H1 (cell line): ENCODE measurements at regions not wholly inside any gene's neighbourhood (a gene's known extent, or its start where the extent isn't known, plus 50 kb on each side); places are given as distances from the start of the nearest gene placed in this dataset.

Source experiments
- CTCF ChIA-PET: fragments of 300-600 bp; sonication (Branson Sonifier 250); formaldehyde crosslinking; loops from one replicate; lab custom pipeline; 2021; ENCODE audit not compliant: partially characterized antibody; lab: Charles Lee
- POLR2A ChIA-PET: fragments of 300-600 bp; sonication (Branson Sonifier 250); formaldehyde crosslinking; loops from one replicate; lab custom pipeline; 2021; ENCODE audit warnings: inconsistent platforms; ENCODE audit not compliant: partially characterized antibody; lab: Charles Lee
- DNase-seq, 2 experiments: peaks; one replicate each; pipeline versions ENCODE4 v3.0.0 to v3.0.0-alpha.2; 2010 to 2022; ENCODE audit warnings: low spot score in 2 of 2, low read depth in 1 of 2, mixed read lengths in 1 of 2
- FAIRE-seq: peaks from 2 replicates; lab custom pipeline; 2011; peaks lifted over from hg19 to GRCh38; lab: Jason Lieb, UNC
- H2AFZ ChIP-seq: 2 replicates; pipeline ENCODE4 v1.8.1; 2012; ENCODE audit warnings: low read length, inconsistent platforms
- H2AK5ac ChIP-seq: 2 replicates; pipeline ENCODE4 v1.6.1; 2013; ENCODE audit warnings: low read depth, low read length
- H2BK120ac ChIP-seq: replicated peaks from 2 replicates; pipeline ENCODE3; 2013; ENCODE audit warnings: low read depth, low read length, inconsistent platforms
- H2BK12ac ChIP-seq: 2 replicates; pipeline ENCODE4 v1.6.1; 2013; ENCODE audit warnings: low read depth, low read length
- H2BK15ac ChIP-seq: 2 replicates; pipeline ENCODE4 v1.6.1; 2013; ENCODE audit warnings: low read length
- H2BK20ac ChIP-seq: 2 replicates; pipeline ENCODE4 v1.6.1; 2013; ENCODE audit warnings: low read length
- H2BK5ac ChIP-seq: 2 replicates; pipeline ENCODE4 v1.6.1; 2013; ENCODE audit warnings: low read depth, low read length
- H3K14ac ChIP-seq: 2 replicates; pipeline ENCODE4 v1.6.1; 2013; ENCODE audit warnings: inconsistent platforms; ENCODE audit not compliant: insufficient read length
- H3K18ac ChIP-seq: 2 replicates; pipeline ENCODE4 v1.6.1; 2013; ENCODE audit warnings: low read length; ENCODE audit errors: extremely low read depth
- H3K23ac ChIP-seq: 2 replicates; pipeline ENCODE4 v1.6.1; 2013; ENCODE audit warnings: inconsistent platforms; ENCODE audit not compliant: insufficient read length
- H3K23me2 ChIP-seq: 2 replicates; pipeline ENCODE4 v1.6.1; 2013; ENCODE audit warnings: low read depth, low read length
- H3K27ac ChIP-seq: 2 replicates; pipeline ENCODE4 v1.6.1; 2011; ENCODE audit warnings: low read depth, low read length, inconsistent platforms
- H3K27me3 ChIP-seq, 4 experiments: replicated peaks in 1 of 4; 1 replicate in 1 of 4; 2 replicates in 3 of 4; pipeline versions ENCODE4 v1.6.1 to v1.8.1; 2011 to 2013; ENCODE audit warnings: low read length in 3 of 4, mild to moderate bottlenecking in 3 of 4, inconsistent platforms in 2 of 4, mixed read lengths in 2 of 4, moderate library complexity in 1 of 4; ENCODE audit not compliant: control insufficient read depth in 3 of 4, insufficient read depth in 3 of 4; ENCODE audit errors: extremely low read depth in 1 of 4
- H3K36me3 ChIP-seq, 4 experiments: 2 replicates each; pipeline versions ENCODE4 v1.6.1 to v1.8.1; 2011 to 2013; ENCODE audit warnings: mild to moderate bottlenecking in 4 of 4, low read length in 3 of 4, moderate library complexity in 2 of 4, control low read depth in 1 of 4, inconsistent platforms in 1 of 4; ENCODE audit not compliant: insufficient read depth in 4 of 4, control insufficient read depth in 2 of 4
- H3K4ac ChIP-seq: replicated peaks from 2 replicates; pipeline ENCODE3; 2013; ENCODE audit warnings: low read length, low read depth, mixed read lengths, inconsistent platforms; ENCODE audit not compliant: insufficient read length
- H3K4me1 ChIP-seq, 4 experiments: replicated peaks in 1 of 4; 1 replicate in 1 of 4; 2 replicates in 3 of 4; pipeline versions ENCODE4 v1.6.1 to v1.8.1; 2011 to 2013; ENCODE audit warnings: low read length in 3 of 4, inconsistent platforms in 2 of 4, mixed read lengths in 1 of 4; ENCODE audit not compliant: insufficient read depth in 4 of 4, control insufficient read depth in 3 of 4
- H3K4me2 ChIP-seq, 2 experiments: 2 replicates each; pipeline versions ENCODE4 v1.6.1 to v1.8.1; 2011 to 2013; ENCODE audit warnings: low read depth in 2 of 2, low read length in 2 of 2, control low read depth in 1 of 2, inconsistent platforms in 1 of 2, mild to moderate bottlenecking in 1 of 2; ENCODE audit not compliant: insufficient read depth in 1 of 2
- H3K4me3 ChIP-seq, 4 experiments: fragments of 200-600, 300-600 bp in 1 of 4; sonication (generic), shearing (Covaris generic), sonication (Bioruptor Twin) in 1 of 4; 2 replicates each; pipeline versions ENCODE4 v1.5.1 to v1.8.1; 2011 to 2016; ENCODE audit warnings: low read length in 4 of 4, low read depth in 3 of 4, control low read depth in 2 of 4, inconsistent platforms in 2 of 4, mild to moderate bottlenecking in 2 of 4, mixed read lengths in 1 of 4, moderate library complexity in 1 of 4; ENCODE audit not compliant: insufficient read depth in 2 of 4; ENCODE audit errors: extremely low read depth in 1 of 4
- H3K56ac ChIP-seq: replicated peaks from 2 replicates; pipeline ENCODE3; 2013; ENCODE audit warnings: low read depth, mild to moderate bottlenecking, mixed read lengths, low read length, inconsistent platforms; ENCODE audit not compliant: insufficient read length
- H3K79me1 ChIP-seq: 2 replicates; pipeline ENCODE4 v1.6.1; 2013; ENCODE audit warnings: low read depth, low read length, control low read depth
- H3K79me2 ChIP-seq, 2 experiments: 2 replicates each; pipeline versions ENCODE4 v1.6.1 to v1.8.1; 2012 to 2013; ENCODE audit warnings: low read length in 2 of 2, mild to moderate bottlenecking in 2 of 2, inconsistent platforms in 1 of 2; ENCODE audit not compliant: insufficient read depth in 2 of 2, control insufficient read depth in 1 of 2
- H3K9ac ChIP-seq, 4 experiments: replicated peaks in 1 of 4; 1 replicate in 1 of 4; 2 replicates in 3 of 4; pipeline versions ENCODE4 v1.6.1 to v1.8.1; 2011 to 2013; ENCODE audit warnings: low read depth in 3 of 4, low read length in 3 of 4, control low read depth in 2 of 4, mild to moderate bottlenecking in 2 of 4, moderate library complexity in 2 of 4, inconsistent platforms in 1 of 4; ENCODE audit errors: extremely low read depth in 1 of 4
- H3K9me3 ChIP-seq, 2 experiments: 2 replicates each; pipeline versions ENCODE4 v1.6.1 to v1.8.1; 2012 to 2013; ENCODE audit warnings: mild to moderate bottlenecking in 2 of 2, moderate library complexity in 2 of 2, control low read depth in 1 of 2, inconsistent platforms in 1 of 2, low read depth in 1 of 2, low read length in 1 of 2, mixed read lengths in 1 of 2; ENCODE audit not compliant: insufficient read depth in 2 of 2
- H4K20me1 ChIP-seq, 2 experiments: replicated peaks in 1 of 2; 2 replicates each; pipeline versions ENCODE3 to v1.8.1; 2011 to 2013; ENCODE audit warnings: inconsistent platforms in 2 of 2, low read length in 2 of 2, mild to moderate bottlenecking in 1 of 2; ENCODE audit not compliant: insufficient read depth in 2 of 2, control insufficient read depth in 1 of 2
- H4K5ac ChIP-seq: 2 replicates; pipeline ENCODE4 v1.6.1; 2013; ENCODE audit warnings: low read length, low read depth, mixed read lengths, inconsistent platforms; ENCODE audit not compliant: insufficient read length
- H4K8ac ChIP-seq: 2 replicates; pipeline ENCODE4 v1.8.0; 2013; ENCODE audit warnings: mild to moderate bottlenecking, moderate library complexity, low read length, inconsistent platforms; ENCODE audit not compliant: insufficient read depth; ENCODE audit errors: extremely low read depth
- H4K91ac ChIP-seq: replicated peaks from 2 replicates; pipeline ENCODE3; 2013; ENCODE audit warnings: low read length, mixed read lengths, inconsistent platforms; ENCODE audit not compliant: insufficient read length
- KDM5A ChIP-seq: fragments of 200-600 bp; IDR thresholded peaks from 2 replicates; pipeline ENCODE4 v1.7.1; 2012; ENCODE audit warnings: mild to moderate bottlenecking, low read length, inconsistent platforms, mixed read lengths
- TAF1 ChIP-seq: IDR thresholded peaks from 2 replicates; pipeline ENCODE4 v1.6.1; 2011; ENCODE audit warnings: mild to moderate bottlenecking, low read depth, low read length
- WGBS, 2 experiments: shearing (Covaris generic) in 1 of 2; methylation state at CpG; one replicate each; pipeline versions ENCODE4 v1.1.6 to v1.1.7; 2013 to 2015; ENCODE audit warnings: low lambda C conversion rate in 2 of 2, mixed read lengths in 2 of 2, inconsistent platforms in 1 of 2, low coverage in 1 of 2, missing lambda C conversion rate in 1 of 2; ENCODE audit not compliant: insufficient replicate concordance in 2 of 2, insufficient coverage in 1 of 2, insufficient read length in 1 of 2; ENCODE audit errors: extremely low coverage in 1 of 2, missing lambda C conversion rate in 1 of 2; 5-methylcytosine and 5-hydroxymethylcytosine counted together

DNA sequence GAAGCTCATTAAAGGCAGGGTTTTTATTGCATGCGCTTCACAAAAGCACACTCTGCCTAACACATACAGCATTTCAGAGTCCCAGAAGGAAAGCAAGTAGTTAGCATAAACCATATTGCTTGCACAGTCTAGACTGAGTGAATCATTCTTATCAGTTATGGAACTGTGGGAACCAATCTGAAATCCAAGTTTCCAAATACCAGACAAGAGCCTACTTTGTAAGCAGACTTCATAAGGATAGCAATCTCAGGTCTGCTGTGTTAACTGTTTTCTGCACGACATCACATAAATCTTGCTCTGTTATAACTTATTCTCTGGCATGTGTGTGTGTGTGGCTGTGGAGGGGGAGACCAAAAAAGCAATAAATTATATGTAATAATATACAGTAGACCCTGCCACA lies 608.1 kb upstream of the REG3G start:
- WGBS, 2 experiments = 92% methylated on average over 2 of the region's 2 CpGs; no CpG with 5 or more reads in 1 of the 2 experiments
- Histone ChIP-seq H3K56ac (no peak overlapping the region), H3K79me1 (no peaks in the 10 kb centered on the region), H3K27ac (no peak overlapping the region), H4K5ac (no peak overlapping the region), H3K4ac (no peak overlapping the region), H4K91ac (no peak overlapping the region), H4K20me1 (no peaks in the 10 kb centered on the region), H2BK120ac (no peak overlapping the region), H3K9me3 (no peaks in the 10 kb centered on the region), H3K18ac (no peak overlapping the region), H4K8ac (no peak overlapping the region), H3K9ac (no peak overlapping the region), H3K23me2 (no peaks in the 10 kb centered on the region), H3K36me3 (no peaks in the 10 kb centered on the region), H2BK15ac (no peak overlapping the region), H3K4me3 (no peak overlapping the region), H2AK5ac (no peak overlapping the region), H3K27me3 (no peaks in the 10 kb centered on the region), H3K79me2 (no peaks in the 10 kb centered on the region), H3K14ac (no peak overlapping the region), H3K4me2 (no peak overlapping the region), H3K23ac (no peak overlapping the region), H2BK20ac (no peak overlapping the region), H2BK12ac (no peak overlapping the region), H2AFZ (no peak overlapping the region), H2BK5ac (no peak overlapping the region), H3K4me1 (no peaks in the 10 kb centered on the region)
- ChIA-PET CTCF (no interaction called here), POLR2A (interaction anchor here (0.6 kb wide), 1 partner anchor 61 kb away, joined by 4 read pairs; no protein-coding TSS in a partner anchor)
- no peak for DNase-seq
- FAIRE-seq = no peak
- TF ChIP-seq KDM5A (no peak), TAF1 (no peak)
